GM23338 (cell line): ENCODE measurements at regions not wholly inside any gene's neighbourhood (a gene's known extent, or its start where the extent isn't known, plus 50 kb on each side); places are given as distances from the start of the nearest gene placed in this dataset.

Source experiments
- CREB1 ChIP-seq: fragments of 250-450 bp; sonication (Bioruptor Pico); IDR thresholded peaks from 2 replicates; pipeline ENCODE4 v1.5.0; 2020; ENCODE audit warnings: low read depth, mild to moderate bottlenecking, moderate library complexity
- EZH2 ChIP-seq: fragments of 200-600 bp; sonication (generic); IDR thresholded peaks from one replicate; pipeline ENCODE4 v1.8.0; 2017; ENCODE audit warnings: antibody characterized with exemption, mild to moderate bottlenecking, low read depth; ENCODE audit not compliant: unreplicated experiment
- EZH2phosphoT487 ChIP-seq: fragments of 200-600 bp; sonication (generic); IDR thresholded peaks from one replicate; pipeline ENCODE4 v1.8.1; 2018; ENCODE audit warnings: antibody characterized with exemption; ENCODE audit not compliant: unreplicated experiment
- NANOG ChIP-seq: IDR thresholded peaks from 2 replicates; pipeline ENCODE4 v1.6.1; 2016; ENCODE audit warnings: antibody characterized with exemption, borderline replicate concordance
- POLR2AphosphoS5 ChIP-seq: IDR thresholded peaks from 2 replicates; pipeline ENCODE4 v1.6.1; 2016; ENCODE audit warnings: antibody characterized with exemption, low read depth
- STAT1 ChIP-seq: IDR thresholded peaks from one replicate; pipeline ENCODE4 v1.6.1; 2016; ENCODE audit warnings: antibody characterized with exemption; ENCODE audit not compliant: unreplicated experiment
- TF ChIP-seq, protein P1 (sequence below), 2 experiments: fragments of 200-600 bp in 1 of 2; sonication (generic) in 1 of 2; conservative IDR thresholded peaks; 2 replicates each; pipeline versions ENCODE4 v1.5.1 to v1.6.1; 2016 to 2017; ENCODE audit warnings: antibody characterized with exemption in 2 of 2, low read depth in 2 of 2, mild to moderate bottlenecking in 2 of 2, moderate library complexity in 1 of 2
- TF ChIP-seq, protein P2 (sequence below): IDR thresholded peaks from one replicate; pipeline ENCODE4 v1.6.1; 2018; ENCODE audit warnings: antibody characterized with exemption; ENCODE audit not compliant: unreplicated experiment

DNA sequence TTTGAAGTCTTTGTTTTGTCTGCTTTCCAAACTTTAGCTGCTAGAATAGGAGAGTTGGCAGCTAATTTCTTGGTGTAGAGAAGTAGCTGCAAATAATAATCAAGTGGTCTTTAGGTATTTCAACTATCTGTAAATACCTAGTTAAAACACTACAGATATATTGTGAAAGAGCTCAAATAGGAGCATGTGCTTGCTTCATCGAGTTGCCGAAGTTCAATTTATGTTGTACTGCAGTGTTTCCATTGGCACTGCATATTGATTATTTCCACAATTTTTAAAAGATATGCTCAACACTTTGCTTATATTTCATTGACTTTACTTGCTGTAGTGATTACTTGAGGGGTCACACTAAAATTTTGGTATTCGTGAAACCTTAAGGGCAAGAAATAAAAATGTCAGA is 131.6 kb upstream of the BMP4 start:
- TF ChIP-seq, protein P1, sequence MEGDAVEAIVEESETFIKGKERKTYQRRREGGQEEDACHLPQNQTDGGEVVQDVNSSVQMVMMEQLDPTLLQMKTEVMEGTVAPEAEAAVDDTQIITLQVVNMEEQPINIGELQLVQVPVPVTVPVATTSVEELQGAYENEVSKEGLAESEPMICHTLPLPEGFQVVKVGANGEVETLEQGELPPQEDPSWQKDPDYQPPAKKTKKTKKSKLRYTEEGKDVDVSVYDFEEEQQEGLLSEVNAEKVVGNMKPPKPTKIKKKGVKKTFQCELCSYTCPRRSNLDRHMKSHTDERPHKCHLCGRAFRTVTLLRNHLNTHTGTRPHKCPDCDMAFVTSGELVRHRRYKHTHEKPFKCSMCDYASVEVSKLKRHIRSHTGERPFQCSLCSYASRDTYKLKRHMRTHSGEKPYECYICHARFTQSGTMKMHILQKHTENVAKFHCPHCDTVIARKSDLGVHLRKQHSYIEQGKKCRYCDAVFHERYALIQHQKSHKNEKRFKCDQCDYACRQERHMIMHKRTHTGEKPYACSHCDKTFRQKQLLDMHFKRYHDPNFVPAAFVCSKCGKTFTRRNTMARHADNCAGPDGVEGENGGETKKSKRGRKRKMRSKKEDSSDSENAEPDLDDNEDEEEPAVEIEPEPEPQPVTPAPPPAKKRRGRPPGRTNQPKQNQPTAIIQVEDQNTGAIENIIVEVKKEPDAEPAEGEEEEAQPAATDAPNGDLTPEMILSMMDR (conservative IDR thresholded peaks at IDR 0.05; ENCODE audit: low read depth in 2 of 2), result no peak
- TF ChIP-seq, protein P2, sequence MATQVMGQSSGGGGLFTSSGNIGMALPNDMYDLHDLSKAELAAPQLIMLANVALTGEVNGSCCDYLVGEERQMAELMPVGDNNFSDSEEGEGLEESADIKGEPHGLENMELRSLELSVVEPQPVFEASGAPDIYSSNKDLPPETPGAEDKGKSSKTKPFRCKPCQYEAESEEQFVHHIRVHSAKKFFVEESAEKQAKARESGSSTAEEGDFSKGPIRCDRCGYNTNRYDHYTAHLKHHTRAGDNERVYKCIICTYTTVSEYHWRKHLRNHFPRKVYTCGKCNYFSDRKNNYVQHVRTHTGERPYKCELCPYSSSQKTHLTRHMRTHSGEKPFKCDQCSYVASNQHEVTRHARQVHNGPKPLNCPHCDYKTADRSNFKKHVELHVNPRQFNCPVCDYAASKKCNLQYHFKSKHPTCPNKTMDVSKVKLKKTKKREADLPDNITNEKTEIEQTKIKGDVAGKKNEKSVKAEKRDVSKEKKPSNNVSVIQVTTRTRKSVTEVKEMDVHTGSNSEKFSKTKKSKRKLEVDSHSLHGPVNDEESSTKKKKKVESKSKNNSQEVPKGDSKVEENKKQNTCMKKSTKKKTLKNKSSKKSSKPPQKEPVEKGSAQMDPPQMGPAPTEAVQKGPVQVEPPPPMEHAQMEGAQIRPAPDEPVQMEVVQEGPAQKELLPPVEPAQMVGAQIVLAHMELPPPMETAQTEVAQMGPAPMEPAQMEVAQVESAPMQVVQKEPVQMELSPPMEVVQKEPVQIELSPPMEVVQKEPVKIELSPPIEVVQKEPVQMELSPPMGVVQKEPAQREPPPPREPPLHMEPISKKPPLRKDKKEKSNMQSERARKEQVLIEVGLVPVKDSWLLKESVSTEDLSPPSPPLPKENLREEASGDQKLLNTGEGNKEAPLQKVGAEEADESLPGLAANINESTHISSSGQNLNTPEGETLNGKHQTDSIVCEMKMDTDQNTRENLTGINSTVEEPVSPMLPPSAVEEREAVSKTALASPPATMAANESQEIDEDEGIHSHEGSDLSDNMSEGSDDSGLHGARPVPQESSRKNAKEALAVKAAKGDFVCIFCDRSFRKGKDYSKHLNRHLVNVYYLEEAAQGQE, result no peak
- no peak for TF ChIP-seq NANOG
- TF ChIP-seq EZH2, result no peak
- no peak for TF ChIP-seq CREB1 (CRISPR knock-in tag)
- no peak for TF ChIP-seq EZH2phosphoT487
- TF ChIP-seq POLR2AphosphoS5, result no peak
- no peak for TF ChIP-seq STAT1
